ENCODE measurements at regions not wholly inside any gene's neighbourhood (a gene's known extent, or its start where the extent isn't known, plus 50 kb on each side); places are given as distances from the start of the nearest gene placed in this dataset.

GRCh38 chr5:33075731-33076130 lies 364.6 kb downstream of the NPR3 start:
- ChIA-PET CTCF (no interaction called here), POLR2A (no interaction called here)
- Mint-ChIP-seq H3K4me3 (no peak overlapping the region), H3K9me3 (no peaks in the 10 kb centered on the region), H3K36me3 (ENCODE audit: low read depth) (no peaks in the 10 kb centered on the region), H3K4me1 (ENCODE audit: low read depth) (no peaks in the 10 kb centered on the region), H3K27me3 (no peaks in the 10 kb centered on the region), H3K27ac (no peak overlapping the region)
- ATAC-seq = no peak
- TF ChIP-seq, protein P1, sequence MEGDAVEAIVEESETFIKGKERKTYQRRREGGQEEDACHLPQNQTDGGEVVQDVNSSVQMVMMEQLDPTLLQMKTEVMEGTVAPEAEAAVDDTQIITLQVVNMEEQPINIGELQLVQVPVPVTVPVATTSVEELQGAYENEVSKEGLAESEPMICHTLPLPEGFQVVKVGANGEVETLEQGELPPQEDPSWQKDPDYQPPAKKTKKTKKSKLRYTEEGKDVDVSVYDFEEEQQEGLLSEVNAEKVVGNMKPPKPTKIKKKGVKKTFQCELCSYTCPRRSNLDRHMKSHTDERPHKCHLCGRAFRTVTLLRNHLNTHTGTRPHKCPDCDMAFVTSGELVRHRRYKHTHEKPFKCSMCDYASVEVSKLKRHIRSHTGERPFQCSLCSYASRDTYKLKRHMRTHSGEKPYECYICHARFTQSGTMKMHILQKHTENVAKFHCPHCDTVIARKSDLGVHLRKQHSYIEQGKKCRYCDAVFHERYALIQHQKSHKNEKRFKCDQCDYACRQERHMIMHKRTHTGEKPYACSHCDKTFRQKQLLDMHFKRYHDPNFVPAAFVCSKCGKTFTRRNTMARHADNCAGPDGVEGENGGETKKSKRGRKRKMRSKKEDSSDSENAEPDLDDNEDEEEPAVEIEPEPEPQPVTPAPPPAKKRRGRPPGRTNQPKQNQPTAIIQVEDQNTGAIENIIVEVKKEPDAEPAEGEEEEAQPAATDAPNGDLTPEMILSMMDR (IDR thresholded peaks at IDR 0.05) = no peak
- intact Hi-C loops (cut with micrococcal nuclease) = no loop called here
- no peak for DNase-seq

- TF ChIP-seq, protein P1 (IDR thresholded peaks at IDR 0.05) = no peak
- no peaks in the 10 kb centered on the region for H3K4me1 Mint-ChIP-seq (ENCODE audit: low read depth)
- H3K27me3 Mint-ChIP-seq = no peaks in the 10 kb centered on the region
- no peak for DNase-seq
- H3K27ac Mint-ChIP-seq = no peak overlapping the region
- peaks cover 2% of the 10 kb centered on the region for H3K9me3 Mint-ChIP-seq
- POLR2A ChIA-PET = no interaction called here
- H3K36me3 Mint-ChIP-seq (ENCODE audit: low read depth) = no peaks in the 10 kb centered on the region
- CTCF ChIA-PET = no interaction called here
- intact Hi-C loops (cut with micrococcal nuclease) = no loop called here
- ATAC-seq = no peak
- H3K4me3 Mint-ChIP-seq = no peak overlapping the region
These were observed 361.2 kb upstream of the TARS1 start for GRCh38 chr5:33079548-33079947.

GRCh38 chr5:33080287-33080686 lies 360.5 kb upstream of the TARS1 start:
- peaks cover 2% of the 10 kb centered on the region for H3K9me3 Mint-ChIP-seq
- H3K27me3 Mint-ChIP-seq = no peaks in the 10 kb centered on the region
- no peak for DNase-seq
- no peak for ATAC-seq
- no peak overlapping the region for H3K4me3 Mint-ChIP-seq
- CTCF ChIA-PET = no interaction called here
- intact Hi-C loops (cut with micrococcal nuclease) = no loop called here
- H3K36me3 Mint-ChIP-seq (ENCODE audit: low read depth) = no peaks in the 10 kb centered on the region
- POLR2A ChIA-PET = no interaction called here
- H3K4me1 Mint-ChIP-seq (ENCODE audit: low read depth) = no peaks in the 10 kb centered on the region
- TF ChIP-seq, protein P1 (IDR thresholded peaks at IDR 0.05) = no peak
- no peak overlapping the region for H3K27ac Mint-ChIP-seq

- Mint-ChIP-seq H3K36me3 (ENCODE audit: low read depth) (no peaks in the 10 kb centered on the region), H3K27ac (no peak overlapping the region), H3K4me1 (ENCODE audit: low read depth) (no peaks in the 10 kb centered on the region), H3K4me3 (no peak overlapping the region), H3K9me3 (peaks cover 7% of the 10 kb centered on the region), H3K27me3 (no peaks in the 10 kb centered on the region)
- ChIA-PET CTCF (no interaction called here), POLR2A (no interaction called here)
- TF ChIP-seq, protein P1 (IDR thresholded peaks at IDR 0.05) = no peak
- ATAC-seq = no peak
- no peak for DNase-seq
- intact Hi-C loops (cut with micrococcal nuclease) = no loop called here
These were observed 352.6 kb upstream of the TARS1 start for GRCh38 chr5:33088176-33088575.

- ATAC-seq (no peak), DNase-seq (no peak)
- TF ChIP-seq, protein P1 (IDR thresholded peaks at IDR 0.05) = no peak
- Mint-ChIP-seq H3K27me3 (no peaks in the 10 kb centered on the region), H3K9me3 (peaks cover 5% of the 10 kb centered on the region), H3K36me3 (ENCODE audit: low read depth) (no peaks in the 10 kb centered on the region), H3K27ac (no peak overlapping the region), H3K4me1 (ENCODE audit: low read depth) (no peaks in the 10 kb centered on the region), H3K4me3 (no peak overlapping the region)
- CTCF ChIA-PET = no interaction called here
- POLR2A ChIA-PET = no interaction called here
- intact Hi-C loops (cut with micrococcal nuclease) = no loop called here
These were observed 349.0 kb upstream of the TARS1 start for GRCh38 chr5:33091571-33092363.
